CD14-positive monocyte (primary cell): ENCODE measurements at regions not wholly inside any gene's neighbourhood (a gene's known extent, or its start where the extent isn't known, plus 50 kb on each side); places are given as distances from the start of the nearest gene placed in this dataset.

Source experiments
- DNase-seq, 3 donors: peaks; one replicate each; pipeline ENCODE4 v3.0.0-alpha.2; 2011 to 2022
- H2AFZ ChIP-seq: 2 replicates; pipeline ENCODE4 v1.6.0; 2012; ENCODE audit warnings: mild to moderate bottlenecking, low read depth, low read length, inconsistent platforms; ENCODE audit not compliant: insufficient read depth, poor library complexity, severe bottlenecking
- H3K27ac ChIP-seq, 2 donors: 1 replicate in 1 of 2; 2 replicates in 1 of 2; pipeline ENCODE4 v1.5.1; 2012 to 2013; ENCODE audit warnings: low read length in 2 of 2, control low read depth in 1 of 2, inconsistent platforms in 1 of 2, low read depth in 1 of 2, mild to moderate bottlenecking in 1 of 2
- H3K27me3 ChIP-seq, 2 donors: one replicate each; pipeline versions ENCODE4 v1.6.0 to v1.6.1; 2011 to 2013; ENCODE audit warnings: low read length in 2 of 2; ENCODE audit not compliant: control insufficient read depth in 2 of 2, insufficient read depth in 2 of 2
- H3K36me3 ChIP-seq, 2 donors: replicated peaks in 1 of 2; 1 replicate in 1 of 2; 2 replicates in 1 of 2; pipeline versions ENCODE4 v1.5.1 to v1.6.1; 2012 to 2013; ENCODE audit warnings: low read length in 2 of 2, control low read depth in 1 of 2, inconsistent platforms in 1 of 2, mild to moderate bottlenecking in 1 of 2; ENCODE audit not compliant: insufficient read depth in 2 of 2, control insufficient read depth in 1 of 2
- H3K4me1 ChIP-seq, 2 donors: 1 replicate in 1 of 2; 2 replicates in 1 of 2; pipeline versions ENCODE4 v1.5.1 to v1.6.1; 2012 to 2013; ENCODE audit warnings: low read length in 2 of 2, control low read depth in 1 of 2, inconsistent platforms in 1 of 2, mild to moderate bottlenecking in 1 of 2, moderate library complexity in 1 of 2; ENCODE audit not compliant: insufficient read depth in 2 of 2, control insufficient read depth in 1 of 2
- H3K4me2 ChIP-seq: replicated peaks from 2 replicates; pipeline ENCODE3; 2012; ENCODE audit warnings: low read length, moderate library complexity, mild to moderate bottlenecking; ENCODE audit not compliant: poor library complexity, severe bottlenecking; ENCODE audit errors: extremely low read depth
- H3K4me3 ChIP-seq, 3 experiments: fragments of 200-600 bp in 1 of 3; sonication (generic) in 1 of 3; replicated peaks in 1 of 3; 1 replicate in 2 of 3; 2 replicates in 1 of 3; pipeline ENCODE4 v1.5.1; 2011 to 2013; ENCODE audit warnings: low read length in 3 of 3, mild to moderate bottlenecking in 3 of 3, control low read depth in 2 of 3, low read depth in 2 of 3, inconsistent platforms in 1 of 3, moderate library complexity in 1 of 3
- H3K79me2 ChIP-seq: 2 replicates; pipeline ENCODE4 v1.6.0; 2012; ENCODE audit warnings: mild to moderate bottlenecking, control low read depth, inconsistent platforms, low read length, moderate library complexity; ENCODE audit not compliant: insufficient read depth
- H3K9ac ChIP-seq: 2 replicates; pipeline ENCODE4 v1.6.0; 2017; ENCODE audit warnings: low read length, mild to moderate bottlenecking; ENCODE audit not compliant: insufficient read depth, poor library complexity, severe bottlenecking
- H3K9me3 ChIP-seq, 2 donors: replicated peaks in 1 of 2; 1 replicate in 1 of 2; 2 replicates in 1 of 2; pipeline versions ENCODE4 v1.5.1 to v1.6.1; 2012 to 2013; ENCODE audit warnings: low read length in 2 of 2, control low read depth in 1 of 2; ENCODE audit not compliant: control insufficient read depth in 1 of 2, insufficient read depth in 1 of 2
- H4K20me1 ChIP-seq: 2 replicates; pipeline ENCODE4 v1.6.0; 2012; ENCODE audit warnings: mild to moderate bottlenecking, low read length, control low read depth, moderate library complexity; ENCODE audit not compliant: insufficient read depth
- H3K27ac Mint-ChIP-seq, 7 donors: one replicate each; pipeline ENCODE4 v1.8.0; 2020; ENCODE audit warnings: mild to moderate bottlenecking in 7 of 7, mixed read lengths in 7 of 7, moderate library complexity in 6 of 7, inconsistent platforms in 2 of 7
- H3K27me3 Mint-ChIP-seq, 3 donors: one replicate each; pipeline ENCODE4 v1.8.0; 2021 to 2022; ENCODE audit warnings: low read depth in 3 of 3, mild to moderate bottlenecking in 3 of 3, mixed read lengths in 3 of 3, moderate library complexity in 3 of 3, inconsistent platforms in 1 of 3
- H3K36me3 Mint-ChIP-seq, 2 donors: one replicate each; pipeline ENCODE4 v1.8.0; 2020; ENCODE audit warnings: mixed read lengths in 2 of 2, inconsistent platforms in 1 of 2, mild to moderate bottlenecking in 1 of 2
- H3K4me1 Mint-ChIP-seq: one replicate; pipeline ENCODE4 v1.8.0; 2020; ENCODE audit warnings: mild to moderate bottlenecking, mixed read lengths
- H3K4me3 Mint-ChIP-seq, 2 donors: one replicate each; pipeline ENCODE4 v1.8.0; 2020; ENCODE audit warnings: mild to moderate bottlenecking in 2 of 2, mixed read lengths in 2 of 2, moderate library complexity in 1 of 2
- H3K9me3 Mint-ChIP-seq, 7 donors: one replicate each; pipeline ENCODE4 v1.8.0; 2020 to 2022; ENCODE audit warnings: mixed read lengths in 7 of 7, mild to moderate bottlenecking in 6 of 7, moderate library complexity in 6 of 7, inconsistent platforms in 2 of 7
- CTCF ChIP-seq: fragments of 200-600 bp; IDR thresholded peaks from one replicate; pipeline ENCODE4 v1.8.0; 2022; ENCODE audit warnings: antibody characterized with exemption, mild to moderate bottlenecking
- WGBS: methylation state at CpG from one replicate; pipeline ENCODE4 v1.1.5; 2013; ENCODE audit warnings: missing lambda C conversion rate; ENCODE audit not compliant: insufficient coverage; 5-methylcytosine and 5-hydroxymethylcytosine counted together
- intact Hi-C, 2 donors: fragments of 100-400 bp; cut with micrococcal nuclease; formaldehyde crosslinking; loops; one replicate each; pipeline versions ENCODE4 v1.15.0 to v1.15.1; 2023

DNA sequence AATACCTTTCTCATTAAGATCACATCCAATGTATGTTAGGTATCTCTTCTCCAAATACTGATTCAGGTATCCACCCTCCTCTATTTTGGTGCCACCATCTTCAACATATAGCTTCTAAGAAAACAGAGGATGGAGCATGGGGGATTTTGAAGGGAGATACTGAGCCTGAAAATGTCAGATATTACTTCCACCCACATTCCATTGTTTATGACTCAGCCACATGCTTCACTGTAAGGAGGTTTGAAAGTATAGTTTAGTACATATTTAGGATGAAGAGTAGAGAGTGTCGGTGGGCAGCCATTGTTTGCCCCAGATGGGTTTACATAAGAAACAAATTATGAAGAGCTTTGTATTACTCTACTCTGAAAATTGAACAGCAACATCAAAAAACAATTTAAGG is 286.7 kb downstream of the TFAP2B start:
- Mint-ChIP-seq H3K27me3 (no peaks in the 10 kb centered on the region), H3K4me1 (no peaks in the 10 kb centered on the region), H3K36me3 (no peaks in the 10 kb centered on the region), H3K9me3 (peaks cover 0 to 8% (median 3%) of the 10 kb centered on the region in 7 donors), H3K27ac (peak overlapping the region in 1 of 7 donors; percentile 50), H3K4me3 (no peak overlapping the region)
- Histone ChIP-seq H3K4me2 (no peak overlapping the region), H3K27ac (no peak overlapping the region), H3K9ac (no peak overlapping the region), H2AFZ (no peak overlapping the region), H3K27me3 (no peaks in the 10 kb centered on the region), H3K9me3 (no peaks in the 10 kb centered on the region), H3K4me3 (no peak overlapping the region), H4K20me1 (no peaks in the 10 kb centered on the region), H3K4me1 (no peaks in the 10 kb centered on the region), H3K36me3 (no peaks in the 10 kb centered on the region), H3K79me2 (no peaks in the 10 kb centered on the region)
- TF ChIP-seq CTCF = no peak
- intact Hi-C loops = no loop called here
- no CpG with 5 or more reads among the region's 1 CpG for WGBS
- DNase-seq = no peak

- WGBS = no CpG with 5 or more reads among the region's 2 CpGs
- H3K4me1 ChIP-seq = no peaks in the 10 kb centered on the region
- DNase-seq = no peak
- Mint-ChIP-seq H3K36me3 (no peaks in the 10 kb centered on the region), H3K27me3 (peaks cover 0 to under 1% (median 0%) of the 10 kb centered on the region in 3 donors), H3K4me3 (no peak overlapping the region), H3K27ac (no peak overlapping the region), H3K4me1 (no peaks in the 10 kb centered on the region), H3K9me3 (peaks cover 0 to 8% (median 3%) of the 10 kb centered on the region in 7 donors)
- H2AFZ ChIP-seq = no peak overlapping the region
- no peak for TF ChIP-seq CTCF
- no peaks in the 10 kb centered on the region for H3K36me3 ChIP-seq
- H3K4me3 ChIP-seq = no peak overlapping the region
- intact Hi-C loops = no loop called here
- H3K9me3 ChIP-seq = no peaks in the 10 kb centered on the region
- no peak overlapping the region for H3K27ac ChIP-seq
- no peaks in the 10 kb centered on the region for H4K20me1 ChIP-seq
- H3K4me2 ChIP-seq = no peak overlapping the region
- no peaks in the 10 kb centered on the region for H3K27me3 ChIP-seq
- H3K9ac ChIP-seq = no peak overlapping the region
- H3K79me2 ChIP-seq = no peaks in the 10 kb centered on the region
Measured at GRCh38 chr6:51107769-51108203, 289.1 kb downstream of the TFAP2B start.
